K562 (cell line): ENCODE measurements at regions not wholly inside any gene's neighbourhood (a gene's known extent, or its start where the extent isn't known, plus 50 kb on each side); places are given as distances from the start of the nearest gene placed in this dataset.

Experiments
- BACH1 ChIP-seq: fragments of 200-800 bp; sonication (Bioruptor generic); IDR thresholded peaks from 2 replicates; pipeline ENCODE4 v1.6.1; 2016; ENCODE audit warnings: missing genetic modification characterization, missing compliant biosample characterization
- CHCHD3 ChIP-seq: fragments of 250-450 bp; sonication (Bioruptor Pico); IDR thresholded peaks from 2 replicates; pipeline ENCODE4 v2.1.2; 2022; ENCODE audit warnings: mild to moderate bottlenecking
- FOXJ2 ChIP-seq: fragments of 200-800 bp; sonication (Bioruptor generic); IDR thresholded peaks from 2 replicates; pipeline ENCODE4 v1.6.1; 2016; ENCODE audit warnings: missing genetic modification characterization, missing compliant biosample characterization
- GABPB2 ChIP-seq: fragments of 250-450 bp; sonication (Bioruptor Pico); conservative IDR thresholded peaks from 2 replicates; pipeline ENCODE4 v1.5.1; 2021; ENCODE audit warnings: mild to moderate bottlenecking
- NUFIP1 ChIP-seq: fragments of 450-650 bp; IDR thresholded peaks from 2 replicates; pipeline ENCODE4 v1.6.1; 2018; ENCODE audit not compliant: partially characterized antibody
- PRPF4 ChIP-seq: fragments of 200-400 bp; formaldehyde crosslinking; IDR thresholded peaks from one replicate; pipeline ENCODE4 v1.6.1; 2017; ENCODE audit warnings: low read length, low read depth, mild to moderate bottlenecking; ENCODE audit not compliant: insufficient read depth, poor library complexity, severe bottlenecking
- RHOXF2B ChIP-seq: fragments of 250-450 bp; sonication (Bioruptor Pico); conservative IDR thresholded peaks from 2 replicates; pipeline ENCODE4 v1.5.1; 2021
- SLC30A9 ChIP-seq: fragments of 250-450 bp; sonication (Bioruptor Pico); IDR thresholded peaks from 2 replicates; pipeline ENCODE4 v1.8.0; 2022; ENCODE audit warnings: mild to moderate bottlenecking, moderate library complexity
- TSHZ1 ChIP-seq: fragments of 250-450 bp; sonication (Bioruptor Pico); IDR thresholded peaks from 2 replicates; pipeline ENCODE4 v1.4.0; 2020; ENCODE audit warnings: mild to moderate bottlenecking, moderate library complexity
- ZNF408 ChIP-seq: fragments of 250-450 bp; sonication (Bioruptor Pico); IDR thresholded peaks from 2 replicates; pipeline ENCODE4 v1.4.0; 2020; ENCODE audit warnings: low read depth, mild to moderate bottlenecking, moderate library complexity
- TF ChIP-seq, protein P1 (sequence below), 2 experiments: IDR thresholded peaks in 1 of 2; conservative IDR thresholded peaks in 1 of 2; 2 replicates each; pipeline ENCODE4 v1.6.1; 2016; ENCODE audit warnings: low read depth in 2 of 2, mild to moderate bottlenecking in 1 of 2, missing compliant biosample characterization in 1 of 2, missing genetic modification characterization in 1 of 2, moderate library complexity in 1 of 2
- TF ChIP-seq, protein P2 (sequence below): sonication (generic); formaldehyde crosslinking; IDR thresholded peaks from 2 replicates; pipeline ENCODE4 v1.8.1; 2023; ENCODE audit warnings: mild to moderate bottlenecking, missing genetic modification reagents

GRCh38 chr12:109655578-109655977 lies 58.0 kb upstream of the FAM222A start (continued):
- TF ChIP-seq, protein P1, sequence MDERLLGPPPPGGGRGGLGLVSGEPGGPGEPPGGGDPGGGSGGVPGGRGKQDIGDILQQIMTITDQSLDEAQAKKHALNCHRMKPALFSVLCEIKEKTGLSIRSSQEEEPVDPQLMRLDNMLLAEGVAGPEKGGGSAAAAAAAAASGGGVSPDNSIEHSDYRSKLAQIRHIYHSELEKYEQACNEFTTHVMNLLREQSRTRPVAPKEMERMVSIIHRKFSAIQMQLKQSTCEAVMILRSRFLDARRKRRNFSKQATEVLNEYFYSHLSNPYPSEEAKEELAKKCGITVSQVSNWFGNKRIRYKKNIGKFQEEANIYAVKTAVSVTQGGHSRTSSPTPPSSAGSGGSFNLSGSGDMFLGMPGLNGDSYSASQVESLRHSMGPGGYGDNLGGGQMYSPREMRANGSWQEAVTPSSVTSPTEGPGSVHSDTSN (CRISPR knock-in tag; IDR thresholded peaks at IDR 0.05; ENCODE audit: low read depth) = no peak
- TF ChIP-seq, protein P1 (tag; conservative IDR thresholded peaks at IDR 0.05; ENCODE audit: low read depth) = no peak
- TF ChIP-seq TSHZ1 = no peak
- TF ChIP-seq RHOXF2B = no peak
- no peak for TF ChIP-seq FOXJ2 (tag)
- TF ChIP-seq CHCHD3 (CRISPR knock-in tag) = no peak
- no peak for TF ChIP-seq PRPF4
- TF ChIP-seq, protein P2, sequence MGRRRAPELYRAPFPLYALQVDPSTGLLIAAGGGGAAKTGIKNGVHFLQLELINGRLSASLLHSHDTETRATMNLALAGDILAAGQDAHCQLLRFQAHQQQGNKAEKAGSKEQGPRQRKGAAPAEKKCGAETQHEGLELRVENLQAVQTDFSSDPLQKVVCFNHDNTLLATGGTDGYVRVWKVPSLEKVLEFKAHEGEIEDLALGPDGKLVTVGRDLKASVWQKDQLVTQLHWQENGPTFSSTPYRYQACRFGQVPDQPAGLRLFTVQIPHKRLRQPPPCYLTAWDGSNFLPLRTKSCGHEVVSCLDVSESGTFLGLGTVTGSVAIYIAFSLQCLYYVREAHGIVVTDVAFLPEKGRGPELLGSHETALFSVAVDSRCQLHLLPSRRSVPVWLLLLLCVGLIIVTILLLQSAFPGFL (CRISPR knock-in tag) = no peak
- TF ChIP-seq NUFIP1 = no peak
- no peak for TF ChIP-seq GABPB2 (CRISPR knock-in tag)
- no peak for TF ChIP-seq SLC30A9
- TF ChIP-seq ZNF408 = no peak
- no peak for TF ChIP-seq BACH1 (tag)
